Stimulated activated CD8-positive, alpha-beta memory T cell treated with anti-CD3 and anti-CD28 coated beads, Interleukin-4, amount 100 ng/mL, for 48 hours (primary cell): ENCODE measurements at regions not wholly inside any gene's neighbourhood (a gene's known extent, or its start where the extent isn't known, plus 50 kb on each side); places are given as distances from the start of the nearest gene placed in this dataset.
A peak's percentile ranks its signal among the peaks of the same experiment; 100 is the strongest.

Experiments used
- DNase-seq: peaks from one replicate; pipeline ENCODE4 v3.0.0-alpha.2; 2020

DNA sequence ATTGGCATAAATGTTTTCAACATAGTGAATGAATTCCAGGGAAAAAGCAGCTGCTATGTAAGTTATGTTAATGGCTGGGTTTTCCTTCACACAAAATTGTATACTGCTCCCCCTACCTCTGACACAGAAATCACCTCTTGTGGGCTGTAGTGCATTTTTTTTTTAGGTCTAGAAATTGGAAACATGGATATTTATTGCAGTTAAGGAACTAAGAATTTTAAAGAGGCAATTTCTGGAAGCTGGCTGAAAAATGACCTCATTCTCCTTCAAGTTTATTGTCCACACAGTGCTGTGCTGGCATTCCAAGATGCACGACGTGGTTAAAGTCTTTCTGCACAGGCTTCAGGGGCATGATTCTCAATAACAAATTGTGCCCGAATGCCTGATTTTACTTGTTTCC, 1424.2 kb downstream of the MRPL39 start:
- no peak for DNase-seq

- no peak for DNase-seq
Measured at GRCh38 chr21:24179110-24179509, 1428.2 kb downstream of the MRPL39 start.

GRCh38 chr21:24175106-24175505, 1432.2 kb downstream of the MRPL39 start:
- DNase-seq: no peak

DNA sequence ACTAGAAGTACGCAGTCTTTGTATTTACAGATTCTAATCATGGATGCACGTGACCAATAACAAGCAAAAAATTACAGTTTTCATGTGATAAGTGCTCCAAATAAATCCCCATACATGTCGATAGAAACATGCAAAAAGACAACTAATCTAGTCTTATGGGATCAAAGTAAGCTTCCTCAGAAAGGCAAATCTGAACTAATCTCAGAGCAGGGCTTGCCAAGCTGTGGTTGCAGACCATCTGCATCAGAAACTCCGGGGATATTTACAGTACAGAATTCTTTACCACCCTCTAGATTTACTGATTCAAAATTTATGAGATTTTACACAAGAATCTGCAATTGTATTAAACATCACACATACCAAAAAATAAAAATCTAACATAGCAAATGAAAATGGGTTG, 1435.5 kb downstream of the MRPL39 start:
- DNase-seq: no peak

- DNase-seq: no peak
Measured at GRCh38 chr21:24163539-24163938, 1443.7 kb downstream of the MRPL39 start.

- no peak for DNase-seq
Measured at GRCh38 chr21:24160528-24160927, 1446.8 kb downstream of the MRPL39 start.

DNA sequence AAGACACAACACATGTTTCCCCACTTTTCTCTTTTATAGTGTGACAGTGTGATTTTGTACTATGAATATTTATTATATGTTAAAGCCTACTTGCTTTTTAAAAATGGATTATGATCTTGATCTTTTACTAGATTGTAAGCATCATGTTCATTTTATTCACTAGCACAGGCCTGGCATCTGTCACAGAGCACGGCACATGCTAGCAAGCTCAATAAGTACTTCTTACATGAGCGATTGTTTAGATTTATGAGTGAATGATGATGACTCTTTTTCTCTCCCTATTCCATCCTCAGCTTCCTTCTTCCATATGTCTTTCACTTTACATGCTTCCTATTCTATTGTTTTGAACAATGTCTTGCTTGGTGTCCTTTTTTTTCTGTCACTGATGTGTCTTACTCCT, 1454.1 kb downstream of the MRPL39 start:
- DNase-seq: no peak

- no peak for DNase-seq
Measured at GRCh38 chr21:24150753-24151152, 1456.5 kb downstream of the MRPL39 start.

DNA sequence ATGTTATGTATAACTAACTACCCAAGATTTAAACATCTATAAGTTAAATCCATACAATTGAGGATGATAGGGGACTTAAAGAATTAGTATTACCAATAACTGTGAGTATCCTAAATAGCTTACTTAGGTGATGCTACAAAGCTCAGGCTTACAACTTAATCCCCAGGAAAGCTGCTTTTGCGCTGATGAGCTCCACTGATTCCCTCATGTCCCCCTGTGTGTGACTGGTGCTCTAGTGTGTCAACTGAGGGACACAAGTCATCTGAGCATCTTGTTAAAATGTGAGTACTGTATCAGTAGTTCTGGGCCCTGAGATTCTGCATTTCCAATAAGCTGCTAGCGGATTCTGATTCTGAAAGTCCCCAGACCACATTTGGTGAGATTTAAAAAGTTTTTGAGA, 1458.8 kb downstream of the MRPL39 start:
- no peak for DNase-seq

GRCh38 chr21:24147674-24148073, 1459.6 kb downstream of the MRPL39 start:
- DNase-seq: no peak

DNA sequence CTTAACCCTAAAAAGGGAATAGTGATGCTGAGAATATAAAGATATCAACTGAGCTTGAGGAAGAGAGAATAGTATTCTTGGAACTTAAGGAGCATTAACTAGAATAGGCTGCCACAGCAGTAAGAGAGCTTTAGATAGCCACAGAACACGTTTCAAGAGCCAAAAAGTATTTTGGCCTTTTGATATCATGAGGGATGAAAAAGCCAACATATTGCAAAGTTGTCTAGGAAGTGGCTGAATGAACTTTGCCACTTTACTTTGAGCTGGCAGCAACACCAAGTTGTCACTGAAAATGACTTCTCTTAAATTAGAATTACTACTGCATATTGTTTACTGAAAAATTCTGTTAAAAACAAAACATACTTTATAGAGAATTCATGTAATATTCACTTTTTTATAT, 1476.2 kb downstream of the MRPL39 start:
- DNase-seq: no peak

GRCh38 chr21:24127651-24128050, 1479.6 kb downstream of the MRPL39 start:
- DNase-seq: no peak

- DNase-seq: no peak
Measured at GRCh38 chr21:24123785-24124184, 1483.5 kb downstream of the MRPL39 start.

GRCh38 chr21:24118738-24119459, 1488.4 kb downstream of the MRPL39 start:
- no peak for DNase-seq

DNA sequence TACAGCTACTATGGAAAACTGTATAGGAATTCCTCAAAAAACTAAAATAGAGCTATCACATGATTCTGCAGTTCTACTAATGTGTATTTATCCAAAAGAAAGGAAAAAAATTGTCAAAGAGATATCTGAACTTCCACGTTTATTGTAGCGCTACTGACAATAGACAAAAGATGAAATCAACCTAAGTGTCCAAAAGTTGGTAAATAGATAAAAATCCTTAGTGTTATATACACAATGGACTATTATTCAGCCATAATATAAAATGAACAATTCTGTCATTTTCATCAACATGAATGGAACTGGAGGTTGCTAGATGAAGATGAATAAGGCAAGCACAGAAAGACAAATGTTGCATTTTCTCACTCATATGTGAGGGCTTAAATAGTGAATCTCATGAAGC, 1492.1 kb downstream of the MRPL39 start:
- DNase-seq: no peak

DNA sequence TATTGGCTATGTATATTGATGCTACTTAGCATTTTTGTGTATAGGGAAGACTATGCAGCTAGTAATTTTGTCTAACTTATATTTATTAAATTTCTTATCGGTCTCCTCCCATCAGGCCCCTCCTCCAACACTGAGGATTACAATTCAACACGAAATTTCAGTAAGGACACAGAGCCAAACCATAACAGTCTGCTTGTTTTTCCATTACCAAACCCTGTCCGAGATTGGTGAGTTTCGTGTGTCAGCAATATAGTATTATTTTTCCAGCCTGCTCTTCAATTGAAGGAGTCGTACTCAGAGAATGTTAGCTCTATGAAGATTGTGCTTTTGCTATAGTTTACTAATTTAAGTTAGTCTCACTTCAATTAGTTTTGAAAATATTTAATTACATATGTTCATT, 1495.3 kb downstream of the MRPL39 start:
- no peak for DNase-seq

DNA sequence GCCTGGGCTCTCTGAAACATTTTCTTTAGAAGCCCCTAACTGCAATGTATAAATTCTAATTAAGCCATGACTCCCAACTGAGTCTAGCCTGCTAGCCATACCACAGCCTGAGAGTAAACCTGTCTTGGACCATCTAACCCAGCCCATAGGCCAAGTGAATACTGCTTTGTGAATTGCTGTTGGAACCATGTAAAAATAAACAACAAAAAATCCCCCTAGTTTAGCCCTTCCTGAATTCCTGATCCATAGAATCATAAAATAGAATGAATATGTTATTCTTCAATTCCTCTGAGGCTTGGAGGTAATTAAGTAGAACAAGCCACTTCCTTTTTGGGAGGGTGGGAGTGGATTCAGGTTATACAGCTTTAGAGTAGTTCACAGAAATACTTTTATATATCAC, 1496.4 kb downstream of the MRPL39 start:
- DNase-seq: no peak

DNA sequence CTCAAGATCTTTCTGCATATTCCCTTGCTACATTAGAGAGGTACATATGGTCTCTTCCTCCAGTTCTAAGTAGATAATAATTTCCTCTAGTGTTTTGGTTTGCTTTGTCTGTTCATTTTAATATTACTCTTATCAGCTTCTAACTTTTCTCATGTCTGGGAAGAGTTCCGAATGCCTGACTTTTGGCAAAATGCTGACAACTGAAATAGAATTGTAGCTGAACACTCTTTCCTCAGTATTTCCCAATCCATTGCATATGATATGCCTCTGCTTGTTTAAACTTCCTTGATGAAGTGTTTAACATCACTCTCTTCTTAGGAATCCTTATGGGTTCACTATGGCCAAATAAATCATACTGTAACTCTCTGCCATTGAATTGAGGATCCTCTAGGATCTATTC, 1510.1 kb downstream of the MRPL39 start:
- no peak for DNase-seq

DNA sequence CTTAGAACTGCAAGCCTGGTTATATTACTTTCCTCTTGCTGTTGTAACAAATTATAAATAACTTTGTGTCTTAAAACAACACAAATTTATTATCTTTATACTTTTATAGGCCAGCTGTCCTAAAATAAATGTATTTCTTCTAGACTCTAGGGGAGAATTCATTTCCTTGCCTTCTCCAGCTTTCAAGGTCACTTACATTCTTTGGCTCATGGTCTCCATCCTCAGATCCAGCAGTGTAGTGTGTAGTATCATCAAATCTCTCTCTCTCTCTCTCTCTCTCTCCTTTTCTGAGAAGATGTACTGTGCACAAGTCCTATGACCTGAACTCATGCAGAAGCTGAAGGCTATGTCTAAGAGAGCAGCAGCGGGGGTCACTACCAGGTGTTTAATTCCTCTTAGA, 1510.6 kb downstream of the MRPL39 start:
- no peak for DNase-seq

- no peak for DNase-seq
Measured at GRCh38 chr21:24093032-24093431, 1514.2 kb downstream of the MRPL39 start.

- no peak for DNase-seq
Measured at GRCh38 chr21:24076179-24076578, 1531.1 kb downstream of the MRPL39 start.

- no peak for DNase-seq
Measured at GRCh38 chr21:24055696-24056095, 1551.6 kb downstream of the MRPL39 start.

DNA sequence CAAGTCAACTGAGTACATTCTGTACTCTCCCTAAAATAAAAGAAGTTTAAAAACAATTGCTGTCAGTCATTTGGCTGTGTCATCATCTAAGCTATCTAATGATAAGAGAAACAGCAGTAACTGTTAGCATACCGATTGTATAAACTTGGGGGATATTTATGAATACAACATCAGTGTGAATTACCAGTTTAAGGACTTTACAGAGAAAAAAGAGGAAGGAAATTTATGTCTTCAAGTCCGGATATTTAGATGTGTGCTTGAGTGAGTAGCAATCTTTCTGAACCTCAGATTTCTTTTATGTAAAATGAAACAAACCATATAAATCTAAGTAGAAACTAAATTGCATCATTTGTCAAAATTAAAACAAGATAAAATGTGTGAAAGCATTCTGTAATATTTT, 1557.0 kb downstream of the MRPL39 start:
- DNase-seq: no peak

- no peak for DNase-seq
Measured at GRCh38 chr21:24046829-24047443, 1560.3 kb downstream of the MRPL39 start.

GRCh38 chr21:24045775-24046215, 1561.5 kb downstream of the MRPL39 start:
- peak; percentile 43 for DNase-seq
